DND-41 (cell line): ENCODE measurements at regions not wholly inside any gene's neighbourhood (a gene's known extent, or its start where the extent isn't known, plus 50 kb on each side); places are given as distances from the start of the nearest gene placed in this dataset.

Experiments
- ATAC-seq: fragments of 200-7000 bp; cut with Tn5 transposase; 3 replicates; pipeline ENCODE4 v1.9.1; 2021; ENCODE audit warnings: low read depth; ENCODE audit not compliant: insufficient read depth
- DNase-seq: peaks from one replicate; pipeline ENCODE4 v3.0.0-alpha.2; 2020
- H2AFZ ChIP-seq: 2 replicates; pipeline ENCODE4 v1.6.0; 2012; ENCODE audit warnings: low read depth, low read length
- H3K27ac ChIP-seq: 2 replicates; pipeline ENCODE4 v1.5.1; 2012; ENCODE audit warnings: low read length, inconsistent platforms
- H3K27me3 ChIP-seq: fragments of 200-600 bp; sonication (generic); 2 replicates; pipeline ENCODE4 v1.6.0; 2012; ENCODE audit warnings: low read length, mild to moderate bottlenecking, inconsistent platforms; ENCODE audit not compliant: insufficient read depth, poor library complexity
- H3K36me3 ChIP-seq: 2 replicates; pipeline ENCODE4 v1.5.1; 2012; ENCODE audit warnings: low read length, inconsistent platforms; ENCODE audit not compliant: insufficient read depth
- H3K4me1 ChIP-seq: 2 replicates; pipeline ENCODE4 v1.5.1; 2012; ENCODE audit warnings: mild to moderate bottlenecking, low read length; ENCODE audit not compliant: insufficient read depth
- H3K4me2 ChIP-seq: 2 replicates; pipeline ENCODE4 v1.6.0; 2012; ENCODE audit warnings: mild to moderate bottlenecking, moderate library complexity, low read length, inconsistent platforms; ENCODE audit not compliant: insufficient read depth
- H3K4me3 ChIP-seq, 2 experiments: fragments of 200-600 bp in 1 of 2; shearing (Covaris generic) in 1 of 2; 2 replicates each; pipeline ENCODE4 v1.5.1; 2012 to 2016; ENCODE audit warnings: inconsistent platforms in 2 of 2, low read length in 2 of 2, mild to moderate bottlenecking in 2 of 2, low read depth in 1 of 2, moderate library complexity in 1 of 2
- H3K79me2 ChIP-seq: 2 replicates; pipeline ENCODE4 v1.6.0; 2012; ENCODE audit warnings: low read length, inconsistent platforms; ENCODE audit not compliant: insufficient read depth
- H3K9ac ChIP-seq: 2 replicates; pipeline ENCODE4 v1.6.0; 2012; ENCODE audit warnings: low read depth, mild to moderate bottlenecking, inconsistent platforms, low read length, moderate library complexity
- H3K9me3 ChIP-seq: 2 replicates; pipeline ENCODE4 v1.5.1; 2012; ENCODE audit warnings: low read length, moderate library complexity, mild to moderate bottlenecking, inconsistent platforms; ENCODE audit not compliant: insufficient read depth, severe bottlenecking
- H4K20me1 ChIP-seq: 2 replicates; pipeline ENCODE4 v1.6.0; 2012; ENCODE audit warnings: low read length; ENCODE audit not compliant: insufficient read depth
- EZH2 ChIP-seq: IDR thresholded peaks from 3 replicates; pipeline ENCODE4 v1.6.1; 2012; ENCODE audit warnings: borderline replicate concordance, low read depth, mild to moderate bottlenecking, moderate library complexity, low read length, inconsistent platforms; ENCODE audit not compliant: severe bottlenecking
- TF ChIP-seq, protein P1 (sequence below): IDR thresholded peaks from 2 replicates; pipeline ENCODE4 v1.5.1; 2012; ENCODE audit warnings: borderline replicate concordance, low read length, moderate library complexity, mild to moderate bottlenecking; ENCODE audit not compliant: poor library complexity, severe bottlenecking; ENCODE audit errors: extremely low read depth

DNA sequence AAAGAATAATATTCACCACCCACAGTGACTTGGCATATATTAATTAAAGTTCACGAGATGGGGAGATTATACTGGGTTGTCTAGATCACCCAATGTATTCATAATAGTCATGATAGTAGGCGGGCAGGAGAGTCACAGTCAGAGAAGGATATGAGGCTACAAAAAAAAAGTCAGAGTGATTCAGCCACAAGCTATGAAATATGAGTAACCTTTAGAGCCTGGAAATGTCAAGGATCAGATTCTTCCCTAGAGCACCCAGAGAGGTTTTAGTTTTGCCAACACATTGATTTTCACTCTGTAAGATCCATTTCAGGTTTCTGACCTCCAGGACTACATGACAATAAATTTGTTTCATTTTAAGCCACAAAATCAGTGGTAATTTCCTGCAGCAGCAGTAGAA lies 501.9 kb downstream of the GABRG1 start:
- no peak for DNase-seq
- no peak overlapping the region for H3K4me2 ChIP-seq
- no peaks in the 10 kb centered on the region for H3K79me2 ChIP-seq
- H3K27me3 ChIP-seq = no peaks in the 10 kb centered on the region
- H3K27ac ChIP-seq = no peak overlapping the region
- ATAC-seq = no peak
- no peak overlapping the region for H3K4me3 ChIP-seq
- no peak overlapping the region for H2AFZ ChIP-seq
- no peaks in the 10 kb centered on the region for H3K36me3 ChIP-seq
- no peak overlapping the region for H3K9ac ChIP-seq
- no peaks in the 10 kb centered on the region for H4K20me1 ChIP-seq
- no peaks in the 10 kb centered on the region for H3K4me1 ChIP-seq
- TF ChIP-seq, protein P1, sequence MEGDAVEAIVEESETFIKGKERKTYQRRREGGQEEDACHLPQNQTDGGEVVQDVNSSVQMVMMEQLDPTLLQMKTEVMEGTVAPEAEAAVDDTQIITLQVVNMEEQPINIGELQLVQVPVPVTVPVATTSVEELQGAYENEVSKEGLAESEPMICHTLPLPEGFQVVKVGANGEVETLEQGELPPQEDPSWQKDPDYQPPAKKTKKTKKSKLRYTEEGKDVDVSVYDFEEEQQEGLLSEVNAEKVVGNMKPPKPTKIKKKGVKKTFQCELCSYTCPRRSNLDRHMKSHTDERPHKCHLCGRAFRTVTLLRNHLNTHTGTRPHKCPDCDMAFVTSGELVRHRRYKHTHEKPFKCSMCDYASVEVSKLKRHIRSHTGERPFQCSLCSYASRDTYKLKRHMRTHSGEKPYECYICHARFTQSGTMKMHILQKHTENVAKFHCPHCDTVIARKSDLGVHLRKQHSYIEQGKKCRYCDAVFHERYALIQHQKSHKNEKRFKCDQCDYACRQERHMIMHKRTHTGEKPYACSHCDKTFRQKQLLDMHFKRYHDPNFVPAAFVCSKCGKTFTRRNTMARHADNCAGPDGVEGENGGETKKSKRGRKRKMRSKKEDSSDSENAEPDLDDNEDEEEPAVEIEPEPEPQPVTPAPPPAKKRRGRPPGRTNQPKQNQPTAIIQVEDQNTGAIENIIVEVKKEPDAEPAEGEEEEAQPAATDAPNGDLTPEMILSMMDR = no peak
- no peak for TF ChIP-seq EZH2
- no peaks in the 10 kb centered on the region for H3K9me3 ChIP-seq

DNA sequence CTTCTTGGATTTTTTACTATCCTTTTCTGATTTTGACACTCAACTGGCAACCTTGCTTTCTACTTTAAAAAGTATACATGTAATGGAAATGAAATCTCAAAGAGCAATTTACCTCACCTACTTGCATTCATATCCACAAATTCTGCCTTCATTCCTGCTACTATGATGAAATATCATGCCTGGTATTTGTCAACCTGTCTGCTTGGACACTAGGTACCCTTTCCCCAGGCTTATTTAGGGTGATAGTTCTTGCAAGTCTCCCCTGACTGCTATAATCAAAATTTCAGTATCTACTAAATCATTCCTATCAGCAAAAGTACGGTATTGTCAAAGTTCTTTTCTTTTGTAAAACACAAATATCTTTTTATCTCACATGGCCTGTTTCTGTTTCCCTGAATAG lies 503.0 kb downstream of the GABRG1 start:
- no peaks in the 10 kb centered on the region for H3K79me2 ChIP-seq
- H2AFZ ChIP-seq = no peak overlapping the region
- no peak for TF ChIP-seq EZH2
- TF ChIP-seq, protein P1 = no peak
- DNase-seq = no peak
- ATAC-seq = no peak
- H3K4me2 ChIP-seq = no peak overlapping the region
- no peaks in the 10 kb centered on the region for H3K9me3 ChIP-seq
- no peak overlapping the region for H3K4me3 ChIP-seq
- H3K4me1 ChIP-seq = no peaks in the 10 kb centered on the region
- no peak overlapping the region for H3K9ac ChIP-seq
- no peak overlapping the region for H3K27ac ChIP-seq
- H3K27me3 ChIP-seq = no peaks in the 10 kb centered on the region
- H3K36me3 ChIP-seq = no peaks in the 10 kb centered on the region
- no peaks in the 10 kb centered on the region for H4K20me1 ChIP-seq

DNA sequence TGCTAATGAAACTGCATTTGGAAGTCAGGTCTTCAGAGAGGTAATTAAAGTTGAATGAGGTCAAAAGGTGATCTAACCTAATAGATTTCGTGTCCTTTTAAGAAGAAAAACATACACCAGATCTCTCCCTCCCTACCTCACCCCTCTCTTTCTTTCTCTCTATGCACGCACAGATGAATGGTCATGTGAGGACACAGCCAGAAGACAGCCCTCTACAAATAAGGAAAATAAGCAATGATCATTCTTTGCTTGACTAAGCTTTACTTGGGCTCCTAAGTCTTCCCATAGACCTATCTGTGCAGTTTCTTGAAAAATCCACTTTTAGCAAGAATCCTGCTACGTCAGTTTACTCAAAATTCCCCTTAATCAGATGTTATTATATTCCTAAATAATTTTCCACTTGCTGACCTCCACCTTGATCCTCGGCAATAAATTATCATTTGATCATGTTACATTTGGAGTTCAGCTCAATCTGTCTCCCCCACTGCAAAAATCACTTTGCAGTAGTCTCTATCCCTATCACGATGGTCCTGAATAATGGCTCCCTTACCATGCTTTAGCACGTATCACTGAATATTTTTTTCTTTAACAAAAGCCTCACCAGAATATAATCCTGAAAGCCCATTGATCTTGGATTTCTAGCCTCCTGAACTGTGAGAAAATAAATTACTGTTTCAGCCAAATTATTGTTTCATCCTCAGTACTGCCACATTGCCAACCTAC lies 527.3 kb downstream of the GABRG1 start:
- no peaks in the 10 kb centered on the region for H3K79me2 ChIP-seq
- DNase-seq = no peak
- H3K4me1 ChIP-seq = no peaks in the 10 kb centered on the region
- TF ChIP-seq EZH2 = no peak
- TF ChIP-seq, protein P1 = no peak
- H3K4me3 ChIP-seq = no peak overlapping the region
- H3K27ac ChIP-seq = no peak overlapping the region
- no peak overlapping the region for H3K9ac ChIP-seq
- H3K36me3 ChIP-seq = no peaks in the 10 kb centered on the region
- no peak for ATAC-seq
- no peaks in the 10 kb centered on the region for H3K9me3 ChIP-seq
- no peaks in the 10 kb centered on the region for H4K20me1 ChIP-seq
- no peak overlapping the region for H3K4me2 ChIP-seq
- H2AFZ ChIP-seq = no peak overlapping the region
- no peaks in the 10 kb centered on the region for H3K27me3 ChIP-seq

- H3K4me1 ChIP-seq = no peaks in the 10 kb centered on the region
- TF ChIP-seq, protein P1 = no peak
- no peak for TF ChIP-seq EZH2
- no peak overlapping the region for H3K4me2 ChIP-seq
- H3K27ac ChIP-seq = no peak overlapping the region
- DNase-seq (no peak), ATAC-seq (no peak)
- H3K9ac ChIP-seq = no peak overlapping the region
- H2AFZ ChIP-seq = no peak overlapping the region
- no peaks in the 10 kb centered on the region for H3K27me3 ChIP-seq
- no peaks in the 10 kb centered on the region for H3K36me3 ChIP-seq
- H3K9me3 ChIP-seq = no peaks in the 10 kb centered on the region
- no peaks in the 10 kb centered on the region for H3K79me2 ChIP-seq
- no peak overlapping the region for H3K4me3 ChIP-seq
- no peaks in the 10 kb centered on the region for H4K20me1 ChIP-seq
Measured at GRCh38 chr4:45580334-45580733, 543.5 kb downstream of the GABRG1 start.
